ENCODE measurements at regions not wholly inside any gene's neighbourhood (a gene's known extent, or its start where the extent isn't known, plus 50 kb on each side); places are given as distances from the start of the nearest gene placed in this dataset.

GRCh38 chr11:79671401-79671800 is 230.6 kb upstream of the TENM4 start (continued):
- TF ChIP-seq, protein P1, sequence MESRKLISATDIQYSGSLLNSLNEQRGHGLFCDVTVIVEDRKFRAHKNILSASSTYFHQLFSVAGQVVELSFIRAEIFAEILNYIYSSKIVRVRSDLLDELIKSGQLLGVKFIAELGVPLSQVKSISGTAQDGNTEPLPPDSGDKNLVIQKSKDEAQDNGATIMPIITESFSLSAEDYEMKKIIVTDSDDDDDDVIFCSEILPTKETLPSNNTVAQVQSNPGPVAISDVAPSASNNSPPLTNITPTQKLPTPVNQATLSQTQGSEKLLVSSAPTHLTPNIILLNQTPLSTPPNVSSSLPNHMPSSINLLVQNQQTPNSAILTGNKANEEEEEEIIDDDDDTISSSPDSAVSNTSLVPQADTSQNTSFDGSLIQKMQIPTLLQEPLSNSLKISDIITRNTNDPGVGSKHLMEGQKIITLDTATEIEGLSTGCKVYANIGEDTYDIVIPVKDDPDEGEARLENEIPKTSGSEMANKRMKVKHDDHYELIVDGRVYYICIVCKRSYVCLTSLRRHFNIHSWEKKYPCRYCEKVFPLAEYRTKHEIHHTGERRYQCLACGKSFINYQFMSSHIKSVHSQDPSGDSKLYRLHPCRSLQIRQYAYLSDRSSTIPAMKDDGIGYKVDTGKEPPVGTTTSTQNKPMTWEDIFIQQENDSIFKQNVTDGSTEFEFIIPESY (IDR thresholded peaks at IDR 0.05) = no peak
- TF ChIP-seq, protein P2, sequence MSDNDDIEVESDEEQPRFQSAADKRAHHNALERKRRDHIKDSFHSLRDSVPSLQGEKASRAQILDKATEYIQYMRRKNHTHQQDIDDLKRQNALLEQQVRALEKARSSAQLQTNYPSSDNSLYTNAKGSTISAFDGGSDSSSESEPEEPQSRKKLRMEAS (IDR thresholded peaks at IDR 0.05) = no peak
- no peak for TF ChIP-seq GABPA (IDR thresholded peaks at IDR 0.05 in 1 of 2, conservative IDR thresholded peaks at IDR 0.05 in 1 of 2)

- no peaks in the 10 kb centered on the region for H3K36me3 ChIP-seq (ENCODE audit: control insufficient read depth in 4 of 4, insufficient read depth in 3 of 4, low read depth in 1 of 4, low read length in 3 of 4)
- no peaks in the 10 kb centered on the region for H3K27me3 ChIP-seq (ENCODE audit: control insufficient read depth in 4 of 4, insufficient read depth in 4 of 4, low read length in 3 of 4)
- H3K9me3 ChIP-seq (ENCODE audit: control insufficient read depth in 4 of 4, low read length in 3 of 4) = no peaks in the 10 kb centered on the region
- 67% methylated on average over 3 of the region's 3 CpGs for WGBS
- H3K4me1 ChIP-seq (ENCODE audit: control insufficient read depth in 4 of 4, insufficient read depth in 4 of 4, low read length in 3 of 4) = no peaks in the 10 kb centered on the region
- DNase-seq (ENCODE audit: low spot score) = no peak
- H3K4me3 ChIP-seq (ENCODE audit: low read depth in 1 of 3, low read length in 3 of 3) = no peak overlapping the region
- no peak overlapping the region for H3K9ac ChIP-seq (ENCODE audit: low read depth in 1 of 2, low read length in 2 of 2)
- no peak overlapping the region for H3K27ac ChIP-seq (ENCODE audit: low read depth in 1 of 2, low read length in 2 of 2)
- TF ChIP-seq RXRA (IDR thresholded peaks at IDR 0.05) (no peak), YY1 (IDR thresholded peaks at IDR 0.05) (no peak), NR2F2 (IDR thresholded peaks at IDR 0.05) (no peak), FOXA2 (IDR thresholded peaks at IDR 0.05) (no peak), FOXA1 (IDR thresholded peaks at IDR 0.05) (no peak), TAF1 (conservative IDR thresholded peaks at IDR 0.05) (no peak)
- TF ChIP-seq, protein P3, sequence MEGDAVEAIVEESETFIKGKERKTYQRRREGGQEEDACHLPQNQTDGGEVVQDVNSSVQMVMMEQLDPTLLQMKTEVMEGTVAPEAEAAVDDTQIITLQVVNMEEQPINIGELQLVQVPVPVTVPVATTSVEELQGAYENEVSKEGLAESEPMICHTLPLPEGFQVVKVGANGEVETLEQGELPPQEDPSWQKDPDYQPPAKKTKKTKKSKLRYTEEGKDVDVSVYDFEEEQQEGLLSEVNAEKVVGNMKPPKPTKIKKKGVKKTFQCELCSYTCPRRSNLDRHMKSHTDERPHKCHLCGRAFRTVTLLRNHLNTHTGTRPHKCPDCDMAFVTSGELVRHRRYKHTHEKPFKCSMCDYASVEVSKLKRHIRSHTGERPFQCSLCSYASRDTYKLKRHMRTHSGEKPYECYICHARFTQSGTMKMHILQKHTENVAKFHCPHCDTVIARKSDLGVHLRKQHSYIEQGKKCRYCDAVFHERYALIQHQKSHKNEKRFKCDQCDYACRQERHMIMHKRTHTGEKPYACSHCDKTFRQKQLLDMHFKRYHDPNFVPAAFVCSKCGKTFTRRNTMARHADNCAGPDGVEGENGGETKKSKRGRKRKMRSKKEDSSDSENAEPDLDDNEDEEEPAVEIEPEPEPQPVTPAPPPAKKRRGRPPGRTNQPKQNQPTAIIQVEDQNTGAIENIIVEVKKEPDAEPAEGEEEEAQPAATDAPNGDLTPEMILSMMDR (IDR thresholded peaks at IDR 0.05; ENCODE audit: low read depth, low read length, missing input control) = no peak
- TF ChIP-seq, protein P4, sequence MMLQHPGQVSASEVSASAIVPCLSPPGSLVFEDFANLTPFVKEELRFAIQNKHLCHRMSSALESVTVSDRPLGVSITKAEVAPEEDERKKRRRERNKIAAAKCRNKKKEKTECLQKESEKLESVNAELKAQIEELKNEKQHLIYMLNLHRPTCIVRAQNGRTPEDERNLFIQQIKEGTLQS (IDR thresholded peaks at IDR 0.05) = no peak
Measured at GRCh38 chr11:79670882-79671281, 230.1 kb upstream of the TENM4 start.

DNA sequence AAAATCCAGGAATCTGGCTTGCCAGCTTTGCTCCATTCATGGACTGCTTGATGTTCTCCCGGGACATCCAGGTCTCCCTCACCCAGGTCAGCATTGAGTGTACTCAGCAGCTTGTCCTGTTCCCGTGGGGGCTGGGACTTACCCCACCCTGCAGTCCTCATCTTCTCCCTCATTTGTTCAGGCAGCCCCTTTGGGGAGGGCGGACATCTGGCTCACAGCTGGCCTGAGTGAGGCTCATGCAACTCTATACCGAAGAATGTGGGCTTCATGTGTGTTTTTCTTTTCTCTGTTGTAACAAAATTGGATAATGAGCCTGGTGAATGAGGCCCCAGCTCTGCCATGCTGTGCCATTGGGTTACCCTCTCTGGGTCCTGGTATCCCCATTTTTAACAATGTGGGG is 227.7 kb upstream of the TENM4 start:
- 80% methylated on average over 4 of the region's 4 CpGs for WGBS
- Histone ChIP-seq H3K9me3 (ENCODE audit: control insufficient read depth in 4 of 4, low read length in 3 of 4) (no peaks in the 10 kb centered on the region), H3K36me3 (ENCODE audit: control insufficient read depth in 4 of 4, insufficient read depth in 3 of 4, low read depth in 1 of 4, low read length in 3 of 4) (no peaks in the 10 kb centered on the region), H3K4me3 (ENCODE audit: low read depth in 1 of 3, low read length in 3 of 3) (no peak overlapping the region), H3K27me3 (ENCODE audit: control insufficient read depth in 4 of 4, insufficient read depth in 4 of 4, low read length in 3 of 4) (no peaks in the 10 kb centered on the region), H3K4me1 (ENCODE audit: control insufficient read depth in 4 of 4, insufficient read depth in 4 of 4, low read length in 3 of 4) (no peaks in the 10 kb centered on the region), H3K27ac (ENCODE audit: low read depth in 1 of 2, low read length in 2 of 2) (no peak overlapping the region), H3K9ac (ENCODE audit: low read depth in 1 of 2, low read length in 2 of 2) (no peak overlapping the region)
- DNase-seq (ENCODE audit: low spot score) = no peak
- TF ChIP-seq, protein P2 (IDR thresholded peaks at IDR 0.05) = no peak
- TF ChIP-seq, protein P4 (IDR thresholded peaks at IDR 0.05) = no peak
- no peak for TF ChIP-seq TAF1 (conservative IDR thresholded peaks at IDR 0.05)
- TF ChIP-seq, protein P3 (IDR thresholded peaks at IDR 0.05; ENCODE audit: low read depth, low read length, missing input control) = no peak
- no peak for TF ChIP-seq REST (IDR thresholded peaks at IDR 0.05)
- TF ChIP-seq HNF4G (IDR thresholded peaks at IDR 0.05) = no peak
- no peak for TF ChIP-seq GABPA (IDR thresholded peaks at IDR 0.05 in 1 of 2, conservative IDR thresholded peaks at IDR 0.05 in 1 of 2)
- TF ChIP-seq HNF4A (conservative IDR thresholded peaks at IDR 0.05) = no peak
- TF ChIP-seq NR2F2 (IDR thresholded peaks at IDR 0.05) = no peak
- TF ChIP-seq RAD21 (IDR thresholded peaks at IDR 0.05) = no peak
- TF ChIP-seq FOXA2 (IDR thresholded peaks at IDR 0.05) = no peak
- no peak for TF ChIP-seq JUND (IDR thresholded peaks at IDR 0.05)
- TF ChIP-seq EGR1 (IDR thresholded peaks at IDR 0.05; ENCODE audit: low read depth in 2 of 2) = no peak
- TF ChIP-seq YY1 (IDR thresholded peaks at IDR 0.05) = no peak
- no peak for TF ChIP-seq RXRA (IDR thresholded peaks at IDR 0.05)

Measured in liver (tissue), 8 donors.